H1 (cell line): ENCODE measurements at regions not wholly inside any gene's neighbourhood (a gene's known extent, or its start where the extent isn't known, plus 50 kb on each side); places are given as distances from the start of the nearest gene placed in this dataset.

ENCODE experiments used
- CTCF ChIA-PET: fragments of 300-600 bp; sonication (Branson Sonifier 250); formaldehyde crosslinking; loops from one replicate; lab custom pipeline; 2021; ENCODE audit not compliant: partially characterized antibody; lab: Charles Lee
- POLR2A ChIA-PET: fragments of 300-600 bp; sonication (Branson Sonifier 250); formaldehyde crosslinking; loops from one replicate; lab custom pipeline; 2021; ENCODE audit warnings: inconsistent platforms; ENCODE audit not compliant: partially characterized antibody; lab: Charles Lee
- DNase-seq, 2 experiments: peaks; one replicate each; pipeline versions ENCODE4 v3.0.0 to v3.0.0-alpha.2; 2010 to 2022; ENCODE audit warnings: low spot score in 2 of 2, low read depth in 1 of 2, mixed read lengths in 1 of 2
- FAIRE-seq: peaks from 2 replicates; lab custom pipeline; 2011; peaks lifted over from hg19 to GRCh38; lab: Jason Lieb, UNC
- H2AFZ ChIP-seq: 2 replicates; pipeline ENCODE4 v1.8.1; 2012; ENCODE audit warnings: low read length, inconsistent platforms
- H2AK5ac ChIP-seq: 2 replicates; pipeline ENCODE4 v1.6.1; 2013; ENCODE audit warnings: low read depth, low read length
- H2BK120ac ChIP-seq: replicated peaks from 2 replicates; pipeline ENCODE3; 2013; ENCODE audit warnings: low read depth, low read length, inconsistent platforms
- H2BK12ac ChIP-seq: 2 replicates; pipeline ENCODE4 v1.6.1; 2013; ENCODE audit warnings: low read depth, low read length
- H2BK15ac ChIP-seq: 2 replicates; pipeline ENCODE4 v1.6.1; 2013; ENCODE audit warnings: low read length
- H2BK20ac ChIP-seq: 2 replicates; pipeline ENCODE4 v1.6.1; 2013; ENCODE audit warnings: low read length
- H2BK5ac ChIP-seq: 2 replicates; pipeline ENCODE4 v1.6.1; 2013; ENCODE audit warnings: low read depth, low read length
- H3K14ac ChIP-seq: 2 replicates; pipeline ENCODE4 v1.6.1; 2013; ENCODE audit warnings: inconsistent platforms; ENCODE audit not compliant: insufficient read length
- H3K18ac ChIP-seq: 2 replicates; pipeline ENCODE4 v1.6.1; 2013; ENCODE audit warnings: low read length; ENCODE audit errors: extremely low read depth
- H3K23ac ChIP-seq: 2 replicates; pipeline ENCODE4 v1.6.1; 2013; ENCODE audit warnings: inconsistent platforms; ENCODE audit not compliant: insufficient read length
- H3K23me2 ChIP-seq: 2 replicates; pipeline ENCODE4 v1.6.1; 2013; ENCODE audit warnings: low read depth, low read length
- H3K27ac ChIP-seq: 2 replicates; pipeline ENCODE4 v1.6.1; 2011; ENCODE audit warnings: low read depth, low read length, inconsistent platforms
- H3K27me3 ChIP-seq, 4 experiments: replicated peaks in 1 of 4; 1 replicate in 1 of 4; 2 replicates in 3 of 4; pipeline versions ENCODE4 v1.6.1 to v1.8.1; 2011 to 2013; ENCODE audit warnings: low read length in 3 of 4, mild to moderate bottlenecking in 3 of 4, inconsistent platforms in 2 of 4, mixed read lengths in 2 of 4, moderate library complexity in 1 of 4; ENCODE audit not compliant: control insufficient read depth in 3 of 4, insufficient read depth in 3 of 4; ENCODE audit errors: extremely low read depth in 1 of 4
- H3K36me3 ChIP-seq, 4 experiments: 2 replicates each; pipeline versions ENCODE4 v1.6.1 to v1.8.1; 2011 to 2013; ENCODE audit warnings: mild to moderate bottlenecking in 4 of 4, low read length in 3 of 4, moderate library complexity in 2 of 4, control low read depth in 1 of 4, inconsistent platforms in 1 of 4; ENCODE audit not compliant: insufficient read depth in 4 of 4, control insufficient read depth in 2 of 4
- H3K4ac ChIP-seq: replicated peaks from 2 replicates; pipeline ENCODE3; 2013; ENCODE audit warnings: low read length, low read depth, mixed read lengths, inconsistent platforms; ENCODE audit not compliant: insufficient read length
- H3K4me1 ChIP-seq, 4 experiments: replicated peaks in 1 of 4; 1 replicate in 1 of 4; 2 replicates in 3 of 4; pipeline versions ENCODE4 v1.6.1 to v1.8.1; 2011 to 2013; ENCODE audit warnings: low read length in 3 of 4, inconsistent platforms in 2 of 4, mixed read lengths in 1 of 4; ENCODE audit not compliant: insufficient read depth in 4 of 4, control insufficient read depth in 3 of 4
- H3K4me2 ChIP-seq, 2 experiments: 2 replicates each; pipeline versions ENCODE4 v1.6.1 to v1.8.1; 2011 to 2013; ENCODE audit warnings: low read depth in 2 of 2, low read length in 2 of 2, control low read depth in 1 of 2, inconsistent platforms in 1 of 2, mild to moderate bottlenecking in 1 of 2; ENCODE audit not compliant: insufficient read depth in 1 of 2
- H3K4me3 ChIP-seq, 4 experiments: fragments of 200-600, 300-600 bp in 1 of 4; sonication (generic), shearing (Covaris generic), sonication (Bioruptor Twin) in 1 of 4; 2 replicates each; pipeline versions ENCODE4 v1.5.1 to v1.8.1; 2011 to 2016; ENCODE audit warnings: low read length in 4 of 4, low read depth in 3 of 4, control low read depth in 2 of 4, inconsistent platforms in 2 of 4, mild to moderate bottlenecking in 2 of 4, mixed read lengths in 1 of 4, moderate library complexity in 1 of 4; ENCODE audit not compliant: insufficient read depth in 2 of 4; ENCODE audit errors: extremely low read depth in 1 of 4
- H3K56ac ChIP-seq: replicated peaks from 2 replicates; pipeline ENCODE3; 2013; ENCODE audit warnings: low read depth, mild to moderate bottlenecking, mixed read lengths, low read length, inconsistent platforms; ENCODE audit not compliant: insufficient read length
- H3K79me1 ChIP-seq: 2 replicates; pipeline ENCODE4 v1.6.1; 2013; ENCODE audit warnings: low read depth, low read length, control low read depth
- H3K79me2 ChIP-seq, 2 experiments: 2 replicates each; pipeline versions ENCODE4 v1.6.1 to v1.8.1; 2012 to 2013; ENCODE audit warnings: low read length in 2 of 2, mild to moderate bottlenecking in 2 of 2, inconsistent platforms in 1 of 2; ENCODE audit not compliant: insufficient read depth in 2 of 2, control insufficient read depth in 1 of 2
- H3K9ac ChIP-seq, 4 experiments: replicated peaks in 1 of 4; 1 replicate in 1 of 4; 2 replicates in 3 of 4; pipeline versions ENCODE4 v1.6.1 to v1.8.1; 2011 to 2013; ENCODE audit warnings: low read depth in 3 of 4, low read length in 3 of 4, control low read depth in 2 of 4, mild to moderate bottlenecking in 2 of 4, moderate library complexity in 2 of 4, inconsistent platforms in 1 of 4; ENCODE audit errors: extremely low read depth in 1 of 4
- H3K9me3 ChIP-seq, 2 experiments: 2 replicates each; pipeline versions ENCODE4 v1.6.1 to v1.8.1; 2012 to 2013; ENCODE audit warnings: mild to moderate bottlenecking in 2 of 2, moderate library complexity in 2 of 2, control low read depth in 1 of 2, inconsistent platforms in 1 of 2, low read depth in 1 of 2, low read length in 1 of 2, mixed read lengths in 1 of 2; ENCODE audit not compliant: insufficient read depth in 2 of 2
- H4K20me1 ChIP-seq, 2 experiments: replicated peaks in 1 of 2; 2 replicates each; pipeline versions ENCODE3 to v1.8.1; 2011 to 2013; ENCODE audit warnings: inconsistent platforms in 2 of 2, low read length in 2 of 2, mild to moderate bottlenecking in 1 of 2; ENCODE audit not compliant: insufficient read depth in 2 of 2, control insufficient read depth in 1 of 2
- H4K5ac ChIP-seq: 2 replicates; pipeline ENCODE4 v1.6.1; 2013; ENCODE audit warnings: low read length, low read depth, mixed read lengths, inconsistent platforms; ENCODE audit not compliant: insufficient read length
- H4K8ac ChIP-seq: 2 replicates; pipeline ENCODE4 v1.8.0; 2013; ENCODE audit warnings: mild to moderate bottlenecking, moderate library complexity, low read length, inconsistent platforms; ENCODE audit not compliant: insufficient read depth; ENCODE audit errors: extremely low read depth
- H4K91ac ChIP-seq: replicated peaks from 2 replicates; pipeline ENCODE3; 2013; ENCODE audit warnings: low read length, mixed read lengths, inconsistent platforms; ENCODE audit not compliant: insufficient read length
- BACH1 ChIP-seq: IDR thresholded peaks from 2 replicates; pipeline ENCODE4 v1.6.1; 2012; ENCODE audit warnings: low read length, improper control_type of control experiment
- CBX8 ChIP-seq: fragments of 300-800, 300-1000 bp; sonication (generic); IDR thresholded peaks from 2 replicates; pipeline ENCODE4 v1.7.1; 2016; ENCODE audit warnings: low read depth, low read length, borderline replicate concordance
- CTBP2 ChIP-seq: IDR thresholded peaks from 2 replicates; pipeline ENCODE4 v1.7.0; 2011; ENCODE audit warnings: borderline replicate concordance, mild to moderate bottlenecking, moderate library complexity, mixed read lengths, low read length; ENCODE audit not compliant: insufficient read depth, insufficient read length
- E2F6 ChIP-seq: IDR thresholded peaks from 2 replicates; pipeline ENCODE4 v1.6.1; 2012; ENCODE audit warnings: inconsistent platforms
- HDAC6 ChIP-seq: IDR thresholded peaks from one replicate; pipeline ENCODE4 v1.7.1; 2012; ENCODE audit warnings: low read depth, mild to moderate bottlenecking, inconsistent platforms, low read length, moderate library complexity
- RAD21 ChIP-seq, 2 experiments: IDR thresholded peaks in 1 of 2; conservative IDR thresholded peaks in 1 of 2; 2 replicates each; pipeline ENCODE4 v1.6.1; 2011; ENCODE audit warnings: low read depth in 2 of 2, low read length in 2 of 2, improper control_type of control experiment in 1 of 2, inconsistent platforms in 1 of 2, mild to moderate bottlenecking in 1 of 2, moderate library complexity in 1 of 2
- TAF1 ChIP-seq: IDR thresholded peaks from 2 replicates; pipeline ENCODE4 v1.6.1; 2011; ENCODE audit warnings: mild to moderate bottlenecking, low read depth, low read length
- TAF7 ChIP-seq: optimal IDR thresholded peaks from 2 replicates; pipeline ENCODE3; 2011; ENCODE audit warnings: low read depth, mild to moderate bottlenecking, inconsistent platforms, low read length, moderate library complexity, borderline replicate concordance
- WGBS, 2 experiments: shearing (Covaris generic) in 1 of 2; methylation state at CpG; one replicate each; pipeline versions ENCODE4 v1.1.6 to v1.1.7; 2013 to 2015; ENCODE audit warnings: low lambda C conversion rate in 2 of 2, mixed read lengths in 2 of 2, inconsistent platforms in 1 of 2, low coverage in 1 of 2, missing lambda C conversion rate in 1 of 2; ENCODE audit not compliant: insufficient replicate concordance in 2 of 2, insufficient coverage in 1 of 2, insufficient read length in 1 of 2; ENCODE audit errors: extremely low coverage in 1 of 2, missing lambda C conversion rate in 1 of 2; 5-methylcytosine and 5-hydroxymethylcytosine counted together

DNA sequence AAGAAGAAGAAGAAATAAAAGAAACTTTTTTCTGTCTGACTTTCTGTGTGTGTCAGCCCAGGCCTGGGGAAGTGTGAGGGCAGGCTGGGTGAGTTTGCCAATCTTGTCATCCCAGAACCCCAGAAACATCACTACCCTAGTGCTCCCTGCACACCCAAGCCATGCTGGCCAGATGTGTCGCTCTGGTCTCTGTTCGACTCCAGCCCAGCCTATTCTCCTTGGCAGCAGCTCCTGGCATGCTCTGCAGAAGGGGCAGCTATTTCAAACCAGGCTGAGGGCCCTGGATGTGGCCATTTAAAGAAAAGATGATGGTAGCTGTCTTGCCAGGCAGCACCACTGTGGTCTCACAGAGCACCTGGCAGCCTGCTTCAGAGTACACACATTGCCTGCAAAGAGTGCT, 334.1 kb downstream of the RPS24 start:
- H3K9ac ChIP-seq, result no peak overlapping the region
- H2BK120ac ChIP-seq, result no peak overlapping the region
- ChIA-PET POLR2A (no interaction called here), CTCF (interaction anchor here (0.7 to 3.2 kb wide), 5 partner anchors 10 to 150 kb away, joined by 3 to 10 read pairs (median 3); no protein-coding TSS in a partner anchor)
- no peaks in the 10 kb centered on the region for H3K79me2 ChIP-seq
- no peak overlapping the region for H4K8ac ChIP-seq
- H3K4me1 ChIP-seq, result peaks cover 0 to 4% (median under 1%) of the 10 kb centered on the region in 4 experiments; a peak in 2 of 7 replicates
- H4K91ac ChIP-seq, result no peak overlapping the region
- no peak overlapping the region for H2BK20ac ChIP-seq
- no peak overlapping the region for H3K18ac ChIP-seq
- 0 out of 2 replicates have a peak overlapping the region, but pooled peaks have one; percentile 24 for H2AK5ac ChIP-seq
- H3K4me3 ChIP-seq, result no peak overlapping the region
- no peak overlapping the region for H2AFZ ChIP-seq
- H4K20me1 ChIP-seq, result no peaks in the 10 kb centered on the region
- H2BK15ac ChIP-seq, result no peak overlapping the region
- no peak overlapping the region for H3K4me2 ChIP-seq
- FAIRE-seq, result no peak
- H4K5ac ChIP-seq, result no peak overlapping the region
- no peak overlapping the region for H2BK12ac ChIP-seq
- H3K4ac ChIP-seq, result no peak overlapping the region
- no peaks in the 10 kb centered on the region for H3K36me3 ChIP-seq
- no peak overlapping the region for H3K27ac ChIP-seq
- no peak for DNase-seq
- no peak for TF ChIP-seq CBX8
- no peak for TF ChIP-seq CTBP2
- no peak for TF ChIP-seq BACH1
- no peak for TF ChIP-seq TAF7
- no peak for TF ChIP-seq TAF1
- no peak for TF ChIP-seq HDAC6
- TF ChIP-seq RAD21 (IDR thresholded peaks at IDR 0.05 in 1 of 2, conservative IDR thresholded peaks at IDR 0.05 in 1 of 2; ENCODE audit: low read depth in 2 of 2, low read length in 2 of 2), result no peak
- no peak for TF ChIP-seq E2F6
- H2BK5ac ChIP-seq, result no peak overlapping the region
- H3K23ac ChIP-seq, result no peak overlapping the region
- H3K56ac ChIP-seq, result no peak overlapping the region
- H3K23me2 ChIP-seq, result no peaks in the 10 kb centered on the region
- H3K79me1 ChIP-seq, result no peaks in the 10 kb centered on the region
- no peaks in the 10 kb centered on the region for H3K9me3 ChIP-seq
- H3K14ac ChIP-seq, result no peak overlapping the region
- WGBS, 2 experiments, result 89% methylated on average over 2 of the region's 2 CpGs; no CpG with 5 or more reads in 1 of the 2 experiments
- H3K27me3 ChIP-seq, result peaks cover 0 to 1% (median 0%) of the 10 kb centered on the region in 4 experiments; a peak in 2 of 7 replicates
